Stimulated activated CD4-positive, alpha-beta T cell treated with anti-CD3 and anti-CD28 coated beads, Interleukin-1b, Interleukin-23, amount 100 ng/mL, for 24 hours (primary cell): ENCODE measurements at regions not wholly inside any gene's neighbourhood (a gene's known extent, or its start where the extent isn't known, plus 50 kb on each side); places are given as distances from the start of the nearest gene placed in this dataset.

ENCODE experiments used
- DNase-seq, 4 experiments: peaks; one replicate each; pipeline ENCODE4 v3.0.0-alpha.2; 2020; ENCODE audit warnings: low read depth in 4 of 4, low spot score in 1 of 4

- no peak for DNase-seq
These were observed 231.5 kb downstream of the LMO4 start for GRCh38 chr1:87560137-87560536.

DNA sequence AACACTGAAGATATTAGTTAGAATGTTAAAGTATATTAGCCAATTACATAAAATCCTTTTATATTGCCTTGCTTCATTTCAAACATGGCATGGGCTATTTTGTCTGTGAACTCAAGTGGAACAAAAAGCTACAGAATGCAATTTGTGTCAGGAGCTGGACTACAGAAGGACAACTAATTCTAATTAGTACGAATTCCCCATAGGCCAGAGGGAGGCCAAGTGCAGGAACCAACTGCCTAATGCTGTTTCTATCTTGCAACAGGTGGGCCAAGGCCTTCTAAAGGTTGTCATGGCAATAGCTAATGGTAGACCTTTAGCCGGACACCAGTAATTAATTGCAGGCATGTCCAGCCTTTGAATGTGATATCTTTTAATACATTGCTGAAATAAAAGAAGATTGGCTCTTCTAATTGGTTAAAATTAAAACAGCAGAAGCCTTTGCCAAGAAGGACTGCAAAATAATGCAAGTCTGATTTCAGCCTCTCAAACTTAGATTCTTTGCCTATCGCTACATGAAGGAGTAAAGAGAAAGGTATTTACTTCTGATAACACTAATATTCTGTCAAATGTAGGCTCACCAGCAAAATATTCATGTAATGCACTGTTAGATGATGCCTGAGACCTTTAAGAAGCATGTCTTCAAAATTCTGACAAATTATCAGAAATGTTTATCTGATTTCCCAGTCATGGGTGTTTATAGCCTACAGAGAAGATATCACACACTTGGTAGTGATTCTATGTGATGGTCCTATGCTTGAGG, 232.1 kb downstream of the LMO4 start:
- DNase-seq, result no peak

GRCh38 chr1:87563211-87563610, 234.5 kb downstream of the LMO4 start:
- no peak for DNase-seq

DNA sequence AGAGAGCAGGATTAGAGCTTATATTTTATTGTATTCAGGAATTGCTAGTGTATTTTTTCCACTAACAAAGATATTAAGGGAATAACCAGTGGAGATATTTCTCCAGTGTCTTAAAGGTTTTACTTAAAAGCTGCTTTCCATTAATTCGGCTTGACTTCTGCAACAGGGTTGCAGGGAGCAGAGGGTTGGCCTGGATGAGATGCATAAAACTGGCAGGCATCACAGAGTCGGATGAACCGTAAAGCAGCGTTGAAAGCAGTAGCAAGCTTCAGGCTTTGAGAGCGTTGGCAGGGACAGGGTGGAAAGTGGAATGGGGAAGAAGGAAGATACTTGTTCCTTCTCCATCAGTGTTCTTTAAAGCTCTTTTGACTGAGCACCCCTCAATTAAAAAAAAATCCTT, 237.2 kb downstream of the LMO4 start:
- no peak for DNase-seq

DNA sequence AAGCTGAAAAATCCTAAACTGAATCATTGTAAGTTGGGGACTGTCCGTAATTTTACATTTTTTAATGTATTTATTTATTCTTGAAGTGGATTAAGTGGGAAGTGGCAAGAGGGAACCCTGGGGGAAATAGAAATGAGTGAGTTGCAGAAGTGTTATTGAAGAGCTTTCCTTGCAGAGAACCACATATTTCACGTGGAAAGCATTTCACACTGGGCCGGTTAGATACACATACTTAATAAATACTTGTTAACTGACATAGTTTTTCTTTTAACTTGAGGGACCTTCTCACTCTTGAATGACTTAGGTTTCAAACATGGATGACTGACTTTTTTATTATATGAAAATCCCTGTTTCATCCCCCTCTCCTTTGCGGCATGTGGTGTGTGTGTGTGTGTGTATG, 239.3 kb downstream of the LMO4 start:
- no peak for DNase-seq

DNA sequence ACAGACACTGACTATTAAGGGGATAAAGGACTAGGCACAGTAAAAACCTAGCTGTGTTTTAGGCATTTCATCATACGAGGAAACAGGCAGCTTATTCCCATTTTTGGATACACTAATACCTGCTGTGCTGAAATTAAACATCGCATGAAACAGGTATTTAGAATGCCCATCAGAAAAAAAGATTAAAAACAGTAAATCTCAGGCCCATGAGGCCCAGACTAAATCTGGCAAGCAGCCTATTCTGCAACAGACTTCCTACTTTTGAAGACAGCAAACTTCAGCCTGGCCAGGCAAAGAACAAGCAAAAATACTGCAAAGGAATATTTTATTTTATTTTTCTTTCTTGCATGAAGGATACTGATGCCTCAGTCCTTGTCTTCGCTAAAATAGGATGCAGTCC, 240.2 kb downstream of the LMO4 start:
- DNase-seq, result no peak

- DNase-seq, result no peak
These were observed 243.3 kb downstream of the LMO4 start for GRCh38 chr1:87572008-87572407.

GRCh38 chr1:87572891-87573290, 244.2 kb downstream of the LMO4 start:
- DNase-seq, result no peak

- no peak for DNase-seq
These were observed 246.8 kb downstream of the LMO4 start for GRCh38 chr1:87575528-87575927.

DNA sequence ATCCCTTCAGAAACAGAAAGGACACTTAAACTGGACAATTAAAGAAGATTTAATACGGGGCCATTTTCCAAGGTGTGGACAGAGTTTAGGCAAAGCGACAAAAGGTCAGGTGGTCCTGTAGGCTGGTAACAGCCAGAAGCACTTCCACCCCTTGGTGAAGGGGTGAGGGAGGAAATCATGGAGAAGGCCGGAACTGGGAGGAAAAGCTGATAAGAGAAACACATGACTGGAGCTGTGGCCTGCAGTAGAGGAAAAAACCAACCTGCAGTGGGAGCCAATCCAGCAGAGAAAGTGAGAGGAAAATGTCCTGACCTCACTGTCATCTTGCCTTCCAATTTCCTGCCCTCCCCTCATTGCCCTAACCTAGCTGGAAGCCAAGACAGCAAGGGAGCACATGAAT, 249.8 kb downstream of the LMO4 start:
- DNase-seq, result no peak

DNA sequence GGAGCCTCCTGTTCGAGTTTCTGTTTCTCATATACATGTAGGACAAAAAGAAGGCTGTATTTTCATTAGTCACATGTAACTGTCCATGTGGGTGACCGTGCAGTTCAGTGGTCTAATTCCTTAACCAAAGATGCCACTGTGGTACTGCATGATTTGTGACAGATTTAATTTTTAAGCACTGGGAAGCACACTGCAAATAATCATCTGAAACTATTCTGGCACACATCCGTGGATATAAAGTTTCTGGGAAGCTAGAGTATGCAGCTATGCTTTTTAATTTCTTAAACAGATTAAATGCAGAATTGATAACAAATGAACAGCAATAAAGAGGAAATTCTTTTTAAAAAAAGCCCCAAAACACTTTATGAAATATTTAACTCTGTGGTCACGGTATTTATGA, 254.8 kb downstream of the LMO4 start:
- DNase-seq, result no peak

GRCh38 chr1:87584586-87584985, 255.9 kb downstream of the LMO4 start:
- DNase-seq, result no peak

- DNase-seq, result no peak
These were observed 257.8 kb downstream of the LMO4 start for GRCh38 chr1:87586501-87586900.

GRCh38 chr1:87588495-87588894, 259.8 kb downstream of the LMO4 start:
- no peak for DNase-seq

DNA sequence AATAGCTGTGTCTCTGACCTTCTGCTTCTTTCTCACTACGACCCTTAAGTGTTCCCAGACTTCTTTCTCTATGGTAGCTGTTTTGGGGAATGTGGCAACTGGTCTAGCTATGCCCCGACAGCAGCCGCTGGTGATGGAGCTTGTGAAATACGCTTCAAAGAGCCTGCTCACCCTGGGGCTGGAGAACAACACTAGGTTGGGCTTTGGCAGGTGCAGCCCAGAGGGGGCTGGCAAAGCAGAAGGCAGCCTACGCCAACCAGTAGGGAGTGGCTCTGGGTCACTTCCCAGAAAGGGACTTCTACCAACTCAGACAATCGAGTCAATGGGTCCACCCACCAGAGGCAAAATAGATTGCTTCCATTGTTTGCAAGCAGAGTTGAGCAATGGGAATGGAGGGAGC, 262.8 kb downstream of the LMO4 start:
- DNase-seq, result no peak

- DNase-seq, result no peak
These were observed 263.5 kb downstream of the LMO4 start for GRCh38 chr1:87592156-87592555.

DNA sequence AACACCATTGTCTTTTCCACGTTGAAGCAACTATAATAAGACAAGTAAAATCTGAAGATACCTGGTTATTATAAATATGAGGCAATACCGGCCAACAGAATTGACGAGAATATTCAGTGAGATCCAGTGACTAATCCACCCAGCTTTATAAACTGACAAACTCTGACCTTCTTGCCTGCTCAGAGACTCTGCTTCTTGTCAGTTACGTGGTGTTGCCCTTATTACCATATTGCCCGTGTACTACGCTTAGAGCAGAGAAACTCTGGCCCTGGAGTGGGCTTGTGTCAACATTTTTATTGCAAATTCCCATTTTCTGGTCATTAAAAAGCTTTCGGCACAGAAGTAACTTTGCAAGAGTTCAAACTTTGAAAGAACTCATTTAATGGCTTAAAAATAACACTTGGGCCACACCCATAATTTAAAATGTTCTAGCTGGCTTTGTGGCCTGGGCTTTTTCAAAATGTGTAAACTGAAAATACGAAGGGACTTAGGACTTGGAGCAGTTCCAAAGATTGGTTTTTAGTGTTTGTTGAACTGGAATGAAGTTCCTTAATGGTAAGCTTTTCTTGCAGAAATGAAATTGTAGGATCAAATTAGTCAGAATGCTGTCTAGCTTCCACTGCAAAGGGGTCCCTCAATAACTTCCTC, 266.2 kb downstream of the LMO4 start:
- DNase-seq, result no peak

- DNase-seq, result no peak
These were observed 266.7 kb downstream of the LMO4 start for GRCh38 chr1:87595384-87595781.

GRCh38 chr1:87598429-87598828, 269.7 kb downstream of the LMO4 start:
- no peak for DNase-seq

DNA sequence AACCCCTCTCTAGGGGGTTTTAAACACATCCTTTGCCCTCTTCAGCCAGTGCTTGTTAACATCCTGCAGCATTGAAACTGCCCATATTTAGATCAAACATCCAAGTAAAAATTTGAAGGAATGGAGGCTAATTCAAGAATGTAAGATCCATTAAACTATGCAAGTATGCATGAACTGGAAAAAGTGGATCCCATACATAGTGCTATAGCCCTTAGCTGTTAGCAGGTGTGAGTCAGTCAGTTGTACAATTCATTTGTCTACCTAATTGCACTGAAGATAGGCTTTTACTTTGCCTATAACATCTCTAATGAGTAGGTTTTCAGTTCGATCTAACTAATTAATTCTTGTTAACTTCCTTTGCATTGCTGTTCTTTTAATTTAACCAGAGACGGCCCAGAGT, 270.9 kb downstream of the LMO4 start:
- no peak for DNase-seq

DNA sequence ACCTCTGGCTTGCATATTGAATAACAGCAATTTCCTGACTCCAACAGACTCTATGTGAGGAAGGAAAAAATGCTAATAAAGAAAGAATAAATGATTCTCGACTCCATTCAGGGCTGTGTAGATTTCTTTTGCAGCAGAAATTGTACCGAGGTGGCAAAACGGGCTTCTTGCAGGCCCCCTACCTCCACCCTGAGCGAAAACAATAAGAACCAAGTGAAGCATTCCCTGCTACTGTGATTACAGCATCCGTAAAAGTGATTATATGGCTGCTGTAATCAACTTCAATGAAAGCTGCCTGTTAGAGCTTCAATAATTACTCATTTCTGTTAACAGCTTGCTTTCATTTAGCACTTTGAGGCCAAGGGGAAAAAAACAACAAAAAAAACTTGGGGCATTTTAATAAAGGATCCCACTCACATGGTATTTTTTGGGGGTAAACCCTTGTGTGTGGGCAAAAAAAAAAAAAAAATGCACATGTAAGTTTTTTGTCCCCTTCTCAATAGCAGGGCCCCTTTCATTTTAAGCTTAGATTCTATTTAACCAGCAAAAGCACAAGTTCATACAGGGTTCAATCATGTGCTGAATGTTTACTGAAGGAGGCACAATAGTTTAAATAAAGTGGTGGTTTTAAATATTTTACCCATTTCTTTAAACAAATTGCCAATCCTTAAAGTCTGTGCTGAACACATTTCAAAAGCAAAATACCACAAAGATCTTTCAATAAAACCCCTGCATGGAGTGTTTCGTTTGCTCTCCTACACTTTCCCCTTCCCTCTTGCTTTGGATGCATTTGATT, 271.6 kb downstream of the LMO4 start:
- DNase-seq, result no peak

GRCh38 chr1:87600854-87601253, 272.2 kb downstream of the LMO4 start:
- DNase-seq, result no peak
